ENCODE measurements at regions not wholly inside any gene's neighbourhood (a gene's known extent, or its start where the extent isn't known, plus 50 kb on each side); places are given as distances from the start of the nearest gene placed in this dataset.

GRCh38 chr10:62684911-62685310 is 119.6 kb upstream of the ADO start:
- no peak for TF ChIP-seq CTCF (IDR thresholded peaks at IDR 0.05; ENCODE audit: extremely low read depth in 1 of 2, insufficient read depth in 1 of 2, low read depth in 1 of 2, low read length in 2 of 2)
- no peak for TF ChIP-seq EZH2 (IDR thresholded peaks at IDR 0.05; ENCODE audit: borderline replicate concordance, low read depth, low read length, severe bottlenecking)
- TF ChIP-seq POLR2A (IDR thresholded peaks at IDR 0.05; ENCODE audit: low read depth, low read length), result no peak
- no peak for TF ChIP-seq MYC (IDR thresholded peaks at IDR 0.05; ENCODE audit: low read depth, low read length)
- TF ChIP-seq GATA2 (IDR thresholded peaks at IDR 0.05; ENCODE audit: insufficient read depth, insufficient read length, low read depth, low read length), result no peak
- no peak for TF ChIP-seq FOS (IDR thresholded peaks at IDR 0.05; ENCODE audit: borderline replicate concordance, insufficient read depth, low read length)
- no peak for TF ChIP-seq MAX (IDR thresholded peaks at IDR 0.05; ENCODE audit: insufficient read depth, insufficient read length)
- no peak for TF ChIP-seq POLR2AphosphoS5 (IDR thresholded peaks at IDR 0.05; ENCODE audit: insufficient read depth, low read depth, low read length)
- TF ChIP-seq JUN (IDR thresholded peaks at IDR 0.05; ENCODE audit: borderline replicate concordance, insufficient read depth, insufficient read length, low read depth), result no peak
